GM19043 (cell line): ENCODE measurements at regions not wholly inside any gene's neighbourhood (a gene's known extent, or its start where the extent isn't known, plus 50 kb on each side); places are given as distances from the start of the nearest gene placed in this dataset.

Source experiments
- ATAC-seq: cut with Tn5 transposase; IDR thresholded peaks from one replicate; pipeline ENCODE4 v1.9.1; 2021; ENCODE audit warnings: low read depth; ENCODE audit not compliant: unreplicated experiment

DNA sequence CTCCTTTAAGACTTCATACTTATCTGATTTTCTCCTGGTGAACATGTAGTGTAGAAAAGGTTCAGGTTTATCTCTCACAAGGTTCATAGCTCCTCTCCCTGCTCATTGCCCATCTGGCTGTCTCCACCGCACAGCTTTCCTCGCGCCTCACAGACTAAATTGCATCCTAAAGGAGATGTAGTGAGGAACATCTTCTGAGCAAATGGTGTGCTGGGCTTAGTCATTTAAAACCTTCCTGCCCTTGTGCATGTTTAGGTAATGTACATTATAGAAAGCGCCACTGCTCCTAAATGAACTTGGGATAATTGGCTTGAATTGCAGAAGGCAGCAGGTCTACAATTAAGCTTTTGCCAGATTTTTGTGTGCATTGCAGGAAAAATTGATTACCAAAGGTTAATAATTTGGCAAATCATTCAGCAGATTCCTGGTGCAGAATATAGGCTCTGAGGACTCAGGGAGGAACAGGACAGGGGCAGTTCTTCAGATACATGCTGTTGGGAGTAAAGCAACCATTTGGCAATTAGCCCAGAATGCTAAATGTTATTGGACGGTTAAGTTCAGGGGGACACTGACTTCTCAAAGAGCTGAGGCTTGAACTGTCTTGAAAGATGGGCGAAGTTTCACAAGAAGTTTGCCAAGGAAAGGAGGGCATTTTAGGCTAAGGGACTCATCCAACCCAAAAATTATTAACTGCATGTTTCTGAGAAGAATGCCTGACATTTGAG is 108.4 kb upstream of the CLDN10 start:
- ATAC-seq, result no peak

- ATAC-seq, result no peak
Measured at GRCh38 chr13:95445131-95445530, 107.4 kb upstream of the CLDN10 start.

GRCh38 chr13:95447814-95448213 is 104.7 kb upstream of the CLDN10 start:
- ATAC-seq, result no peak

DNA sequence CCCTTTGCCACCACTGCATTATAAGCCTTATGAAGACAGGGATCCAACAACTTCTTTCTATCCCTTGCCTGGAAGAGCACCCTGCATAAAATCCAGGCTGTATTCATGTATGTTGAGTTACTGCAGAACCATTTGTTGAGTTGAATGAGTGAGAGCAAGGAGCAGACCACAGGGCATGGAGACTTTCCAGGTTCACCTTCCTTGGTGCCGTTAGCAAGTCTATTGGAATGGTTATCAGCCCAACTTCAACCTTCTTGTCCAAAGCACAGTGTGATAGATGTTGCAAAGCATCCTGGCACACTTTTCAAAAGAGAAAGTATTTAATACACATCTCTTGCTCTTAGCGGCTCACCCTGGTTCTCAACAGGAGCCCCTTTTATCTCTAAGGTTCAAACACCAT is 100.9 kb upstream of the CLDN10 start:
- no peak for ATAC-seq

- no peak for ATAC-seq
Measured at GRCh38 chr13:95452375-95452774, 100.1 kb upstream of the CLDN10 start.

- no peak for ATAC-seq
Measured at GRCh38 chr13:95455782-95456181, 96.7 kb upstream of the CLDN10 start.

DNA sequence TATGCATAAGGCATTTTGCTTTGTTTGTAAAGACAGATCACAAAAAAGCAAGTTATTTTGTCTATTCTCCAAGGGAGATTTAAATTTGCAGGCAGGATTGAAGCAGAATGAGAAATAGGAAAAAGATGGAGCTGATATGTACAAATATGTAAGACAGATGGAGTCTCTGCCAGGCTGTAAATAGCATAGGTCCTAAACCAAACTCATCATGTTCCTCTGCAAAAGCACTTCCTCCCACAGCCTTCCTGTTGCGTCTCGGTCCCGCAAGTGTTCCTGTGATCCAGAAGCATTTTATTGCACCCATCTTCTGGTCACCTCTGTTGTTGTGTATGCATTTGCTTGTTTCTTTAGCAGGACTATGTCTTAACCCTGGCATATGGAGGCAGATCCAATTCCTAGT is 95.7 kb upstream of the CLDN10 start:
- ATAC-seq, result peak; percentile 12

GRCh38 chr13:95457294-95457693 is 95.2 kb upstream of the CLDN10 start:
- peak; percentile 98 for ATAC-seq

GRCh38 chr13:95462801-95463200 is 89.7 kb upstream of the CLDN10 start:
- no peak for ATAC-seq

GRCh38 chr13:95463531-95463930 is 89.0 kb upstream of the CLDN10 start:
- no peak for ATAC-seq

GRCh38 chr13:95470574-95471366 is 81.8 kb upstream of the CLDN10 start:
- ATAC-seq, result no peak

GRCh38 chr13:95471960-95472359 is 80.6 kb upstream of the CLDN10 start:
- peak; percentile 34 for ATAC-seq

GRCh38 chr13:95474992-95475391 is 77.5 kb upstream of the CLDN10 start:
- no peak for ATAC-seq

DNA sequence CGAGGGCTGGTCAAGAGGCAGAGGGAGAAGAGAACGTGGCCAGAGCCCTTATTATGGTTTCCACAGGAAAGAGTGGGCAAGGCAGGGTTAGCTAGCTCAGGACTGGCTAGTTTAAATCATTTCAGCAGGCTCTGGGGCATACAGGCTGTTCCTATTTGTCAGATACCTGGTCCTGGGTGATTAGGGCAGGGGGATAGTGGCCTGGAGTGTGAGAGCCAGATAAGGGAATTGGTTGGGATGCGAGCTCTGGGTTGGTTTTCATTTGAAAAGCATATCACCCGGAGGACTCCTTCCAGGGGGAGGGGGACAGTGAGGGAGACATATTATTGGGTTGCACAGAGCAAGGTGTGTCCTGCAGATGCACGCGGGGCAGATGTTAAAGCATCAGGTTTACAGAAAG is 75.3 kb upstream of the CLDN10 start:
- ATAC-seq, result no peak

DNA sequence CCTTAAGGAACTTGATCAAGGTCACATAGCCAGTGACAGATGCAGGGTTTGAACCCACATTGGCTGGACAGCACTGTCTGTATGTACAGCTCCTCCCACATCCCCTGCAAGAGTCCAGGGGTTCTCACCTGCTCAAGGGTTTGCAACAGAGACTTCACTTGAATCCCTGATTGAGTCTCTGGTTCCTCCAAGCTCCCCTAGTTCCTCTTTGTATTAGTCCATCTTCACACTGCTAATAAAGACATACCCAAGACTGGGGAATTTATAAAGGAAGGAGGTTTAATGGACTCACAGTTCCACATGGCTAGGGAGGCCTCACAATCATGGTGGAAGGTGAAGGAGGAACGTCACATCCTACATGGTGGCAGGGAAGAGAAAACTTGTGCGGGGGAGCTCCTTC is 72.8 kb upstream of the CLDN10 start:
- ATAC-seq, result peak; percentile 11

DNA sequence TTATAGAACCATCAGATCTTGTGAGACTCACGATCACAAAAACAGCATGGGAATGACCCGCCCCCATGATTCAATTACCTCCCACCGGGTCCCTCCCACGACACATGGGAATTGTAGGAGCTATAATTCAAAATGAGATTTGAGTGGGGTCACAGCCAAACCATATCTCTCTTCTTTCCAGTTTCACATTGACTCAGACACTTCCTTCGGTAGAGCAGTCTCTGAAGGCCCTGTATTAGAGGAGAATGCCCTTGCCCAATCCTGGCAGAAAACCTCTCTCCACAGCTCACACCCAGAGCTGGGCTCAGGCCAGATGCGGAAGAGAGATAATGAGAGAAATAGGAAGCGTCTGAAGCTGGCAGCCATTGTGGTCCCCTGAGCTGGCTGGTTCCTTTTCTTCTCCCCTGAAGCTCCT is 72.4 kb upstream of the CLDN10 start:
- peak; percentile 48 for ATAC-seq

DNA sequence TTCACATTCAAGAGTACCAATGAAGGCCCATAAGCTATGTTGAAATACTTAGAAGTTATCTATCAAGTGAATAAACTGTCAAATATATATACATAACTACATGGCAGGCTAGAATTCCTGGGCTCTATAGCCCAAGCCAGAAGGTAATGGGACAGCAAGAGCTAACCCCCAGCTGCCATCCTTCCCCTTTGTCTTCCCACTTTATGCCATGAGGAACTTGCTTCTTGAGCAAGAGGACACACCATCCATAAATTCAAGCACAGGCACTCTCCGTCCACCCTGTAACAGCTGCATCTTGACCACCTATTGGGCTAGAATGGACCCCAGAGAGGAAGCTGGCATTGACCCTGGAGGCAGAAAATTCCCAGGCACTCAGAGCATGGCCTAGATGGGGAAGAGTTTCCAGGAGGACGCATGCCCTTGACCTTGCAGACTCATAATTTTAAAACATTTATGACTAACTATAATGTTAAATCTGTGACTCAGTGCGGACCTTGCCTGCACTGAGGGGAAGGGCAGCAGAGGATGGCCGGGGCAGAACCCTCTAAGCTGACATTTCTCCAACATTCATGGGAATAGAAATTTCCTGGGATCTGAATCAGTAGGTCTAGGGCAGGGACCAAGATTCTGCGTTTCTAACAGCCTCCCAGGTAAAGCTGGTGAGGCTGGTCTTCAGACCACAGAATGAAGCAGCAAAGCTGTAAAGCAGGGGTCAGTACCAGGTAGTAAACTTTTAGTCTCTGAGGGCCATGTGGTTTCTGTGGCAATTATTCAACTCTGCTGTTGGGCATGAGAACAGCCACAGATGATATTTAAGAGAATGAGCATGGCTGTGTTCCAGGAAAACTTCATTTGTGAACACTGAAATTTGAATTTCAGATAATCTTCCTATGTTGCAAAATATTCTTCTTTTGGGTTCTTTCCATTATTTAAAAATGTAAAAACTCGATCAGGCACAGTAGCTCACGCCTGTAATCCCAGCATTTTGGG is 71.4 kb upstream of the CLDN10 start:
- ATAC-seq, result no peak

DNA sequence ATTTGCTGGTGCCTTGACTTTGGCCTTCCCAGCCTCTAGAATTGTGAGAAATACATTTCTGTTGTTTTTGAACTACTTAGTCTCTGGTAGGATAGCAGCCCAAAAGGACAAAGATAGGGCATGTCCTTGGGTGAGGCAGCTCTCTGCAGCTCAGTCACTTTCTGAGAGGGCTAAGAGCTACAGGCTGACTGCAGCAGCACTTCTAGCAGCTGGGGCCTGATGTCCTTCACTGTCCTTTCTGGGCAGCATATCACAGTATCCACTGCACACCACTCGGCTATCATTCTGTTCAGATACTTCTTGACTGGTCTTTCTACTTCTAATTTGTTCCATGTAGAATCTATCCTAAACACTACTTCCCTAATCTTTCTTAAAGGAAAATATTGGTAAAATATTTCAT is 68.5 kb upstream of the CLDN10 start:
- ATAC-seq, result no peak

GRCh38 chr13:95485045-95485517 is 67.4 kb upstream of the CLDN10 start:
- ATAC-seq, result no peak

GRCh38 chr13:95485518-95486144 is 66.9 kb upstream of the CLDN10 start:
- no peak for ATAC-seq
